Right lobe of liver (tissue), 6 donors: ENCODE measurements at regions not wholly inside any gene's neighbourhood (a gene's known extent, or its start where the extent isn't known, plus 50 kb on each side); places are given as distances from the start of the nearest gene placed in this dataset.

Source experiments
- ATAC-seq, 4 donors: fragments of 200-7000 bp; cut with Tn5 transposase; one replicate each; pipeline ENCODE4 v1.9.1; 2020; ENCODE audit warnings: mild to moderate bottlenecking in 4 of 4, moderate library complexity in 4 of 4
- DNase-seq, 3 donors: peaks; one replicate each; pipeline ENCODE4 v3.0.0-alpha.2; 2020
- H3K27ac ChIP-seq, 3 donors: fragments of 200-600 bp; one replicate each; pipeline ENCODE4 v1.8.0; 2022
- H3K27me3 ChIP-seq, 2 donors: fragments of 200-600 bp; one replicate each; pipeline ENCODE4 v1.8.0; 2022
- H3K36me3 ChIP-seq, 4 donors: fragments of 200-600 bp; sonication (generic) in 1 of 4; one replicate each; pipeline versions ENCODE4 v1.5.1 to v1.8.0; 2017 to 2022; ENCODE audit warnings: control low read depth in 1 of 4
- H3K4me1 ChIP-seq, 4 donors: fragments of 200-600 bp; sonication (generic) in 1 of 4; one replicate each; pipeline versions ENCODE4 v1.5.1 to v1.8.0; 2017 to 2022; ENCODE audit warnings: control low read depth in 1 of 4
- H3K4me3 ChIP-seq, 3 donors: fragments of 200-600 bp; one replicate each; pipeline ENCODE4 v1.8.0; 2022
- H3K9me3 ChIP-seq, 4 donors: fragments of 200-600 bp; sonication (generic) in 1 of 4; one replicate each; pipeline versions ENCODE4 v1.5.1 to v1.8.0; 2017 to 2022; ENCODE audit warnings: control low read depth in 1 of 4
- POLR2A ChIP-seq: fragments of 450-650 bp; IDR thresholded peaks from one replicate; pipeline ENCODE4 v1.6.1; 2017; ENCODE audit warnings: antibody characterized with exemption, mild to moderate bottlenecking
- WGBS: methylation state at CpG from one replicate; pipeline ENCODE4 v1.1.6; 2018; ENCODE audit warnings: low coverage, low lambda C conversion rate; ENCODE audit not compliant: insufficient coverage; ENCODE audit errors: missing lambda C conversion rate; 5-methylcytosine and 5-hydroxymethylcytosine counted together
- intact Hi-C, 2 donors: fragments of 100-400 bp; cut with DNase I; formaldehyde crosslinking; loops; one replicate each; pipeline versions ENCODE4 v1.11.2 to v1.14.1; 2022
- TF ChIP-seq, protein P1 (sequence below), 4 donors: fragments of 200-600 bp in 3 of 4; fragments of 450-650 bp in 1 of 4; IDR thresholded peaks; one replicate each; pipeline versions ENCODE4 v1.5.1 to v1.8.0; 2016 to 2022; ENCODE audit warnings: antibody characterized with exemption in 4 of 4, mild to moderate bottlenecking in 2 of 4
- donor health status: DM: no; HTN: yes; CAD: no.
- donor health status: DM: no; HTN: no; CAD: no.
- donor health status: DM: no; HTN: no; CAD: no.
- donor health status: DM: no; HTN: yes; CAD: no.
- donor health status: DM: no; HTN: yes; CAD: no.

DNA sequence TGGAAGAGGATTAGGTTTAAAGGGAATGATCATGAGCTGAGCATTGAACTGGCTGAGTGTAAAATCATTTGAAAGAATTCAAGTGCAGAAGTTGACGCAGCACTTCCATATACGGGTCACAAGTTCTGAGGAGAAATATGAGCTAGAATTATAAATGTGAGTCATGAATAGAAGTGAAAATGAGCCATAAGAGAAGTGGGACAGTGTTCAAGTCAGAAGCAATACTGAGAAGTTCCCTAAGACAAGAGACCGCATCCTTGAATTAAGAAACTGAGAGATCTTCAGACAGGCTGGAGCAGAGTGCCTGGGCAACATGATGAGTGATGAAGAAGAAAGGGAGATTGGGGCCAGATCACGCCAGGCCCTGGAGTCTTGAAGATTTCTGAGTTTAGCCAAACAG, 209.7 kb downstream of the TBX18 start:
- ATAC-seq, result no peak
- 77% methylated on average over 4 of the region's 4 CpGs for WGBS
- Histone ChIP-seq H3K4me3 (no peak overlapping the region), H3K4me1 (no peaks in the 10 kb centered on the region), H3K27me3 (no peaks in the 10 kb centered on the region), H3K27ac (no peak overlapping the region), H3K9me3 (peaks cover 0 to 3% (median 0%) of the 10 kb centered on the region in 4 donors), H3K36me3 (no peaks in the 10 kb centered on the region)
- intact Hi-C loops, result no loop called here
- no peak for DNase-seq
- TF ChIP-seq, protein P1, sequence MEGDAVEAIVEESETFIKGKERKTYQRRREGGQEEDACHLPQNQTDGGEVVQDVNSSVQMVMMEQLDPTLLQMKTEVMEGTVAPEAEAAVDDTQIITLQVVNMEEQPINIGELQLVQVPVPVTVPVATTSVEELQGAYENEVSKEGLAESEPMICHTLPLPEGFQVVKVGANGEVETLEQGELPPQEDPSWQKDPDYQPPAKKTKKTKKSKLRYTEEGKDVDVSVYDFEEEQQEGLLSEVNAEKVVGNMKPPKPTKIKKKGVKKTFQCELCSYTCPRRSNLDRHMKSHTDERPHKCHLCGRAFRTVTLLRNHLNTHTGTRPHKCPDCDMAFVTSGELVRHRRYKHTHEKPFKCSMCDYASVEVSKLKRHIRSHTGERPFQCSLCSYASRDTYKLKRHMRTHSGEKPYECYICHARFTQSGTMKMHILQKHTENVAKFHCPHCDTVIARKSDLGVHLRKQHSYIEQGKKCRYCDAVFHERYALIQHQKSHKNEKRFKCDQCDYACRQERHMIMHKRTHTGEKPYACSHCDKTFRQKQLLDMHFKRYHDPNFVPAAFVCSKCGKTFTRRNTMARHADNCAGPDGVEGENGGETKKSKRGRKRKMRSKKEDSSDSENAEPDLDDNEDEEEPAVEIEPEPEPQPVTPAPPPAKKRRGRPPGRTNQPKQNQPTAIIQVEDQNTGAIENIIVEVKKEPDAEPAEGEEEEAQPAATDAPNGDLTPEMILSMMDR (IDR thresholded peaks at IDR 0.05), result no peak
- no peak for TF ChIP-seq POLR2A

DNA sequence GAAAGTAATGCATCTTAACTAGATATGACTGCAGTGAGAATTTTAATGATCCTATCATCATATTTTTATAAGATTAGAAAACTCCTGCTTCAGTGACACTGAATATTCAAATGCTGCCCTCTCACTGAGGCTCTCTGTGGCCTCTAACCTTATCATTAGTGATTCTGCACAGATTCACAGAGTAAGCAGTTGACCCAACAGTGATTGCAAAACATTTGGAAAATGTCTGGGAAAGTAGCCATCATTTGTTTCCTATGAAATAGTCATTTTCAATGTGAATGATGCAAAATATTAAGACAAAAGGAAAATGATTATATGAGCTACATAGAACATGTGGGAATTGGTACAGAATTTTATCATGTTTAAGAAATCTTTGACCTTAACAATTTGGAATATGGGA, 210.3 kb downstream of the TBX18 start:
- intact Hi-C loops, result no loop called here
- DNase-seq, result no peak
- Histone ChIP-seq H3K27ac (no peak overlapping the region), H3K27me3 (no peaks in the 10 kb centered on the region), H3K9me3 (peaks cover 0 to 3% (median 0%) of the 10 kb centered on the region in 4 donors), H3K4me3 (no peak overlapping the region), H3K4me1 (no peaks in the 10 kb centered on the region), H3K36me3 (no peaks in the 10 kb centered on the region)
- no peak for TF ChIP-seq POLR2A
- TF ChIP-seq, protein P1 (IDR thresholded peaks at IDR 0.05), result no peak
- ATAC-seq, result peak; percentile 60 to 89 (median 76)

DNA sequence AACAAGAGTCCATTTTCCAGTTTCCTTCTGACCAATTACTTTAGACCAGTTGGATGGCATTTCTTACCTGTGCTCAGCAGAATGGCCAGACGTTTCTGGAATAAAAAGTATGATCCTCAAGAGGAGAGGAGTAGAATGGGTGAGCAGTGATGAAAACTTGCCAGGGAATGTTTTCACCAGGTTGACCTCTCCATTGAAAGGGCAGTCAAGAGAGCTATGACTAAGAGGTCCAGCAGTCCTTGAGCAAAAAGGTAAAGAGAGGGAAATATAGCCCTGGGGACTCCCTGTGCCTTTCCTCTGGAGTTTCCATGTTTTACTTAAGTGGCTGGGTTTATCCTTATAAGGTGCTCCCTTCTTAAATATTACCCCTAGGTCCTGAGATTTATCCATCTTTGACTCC, 210.9 kb downstream of the TBX18 start:
- TF ChIP-seq, protein P1 (IDR thresholded peaks at IDR 0.05), result no peak
- no peak for TF ChIP-seq POLR2A
- no peaks in the 10 kb centered on the region for H3K36me3 ChIP-seq
- H3K27me3 ChIP-seq, result no peaks in the 10 kb centered on the region
- ATAC-seq, result peak in 1 of 4 donors; percentile 56
- H3K27ac ChIP-seq, result no peak overlapping the region
- no peak overlapping the region for H3K4me3 ChIP-seq
- H3K4me1 ChIP-seq, result no peaks in the 10 kb centered on the region
- intact Hi-C loops, result no loop called here
- peaks cover 0 to 3% (median 0%) of the 10 kb centered on the region in 4 donors for H3K9me3 ChIP-seq
- DNase-seq, result no peak
- WGBS, result 35% methylated on average over 1 of the region's 1 CpG

DNA sequence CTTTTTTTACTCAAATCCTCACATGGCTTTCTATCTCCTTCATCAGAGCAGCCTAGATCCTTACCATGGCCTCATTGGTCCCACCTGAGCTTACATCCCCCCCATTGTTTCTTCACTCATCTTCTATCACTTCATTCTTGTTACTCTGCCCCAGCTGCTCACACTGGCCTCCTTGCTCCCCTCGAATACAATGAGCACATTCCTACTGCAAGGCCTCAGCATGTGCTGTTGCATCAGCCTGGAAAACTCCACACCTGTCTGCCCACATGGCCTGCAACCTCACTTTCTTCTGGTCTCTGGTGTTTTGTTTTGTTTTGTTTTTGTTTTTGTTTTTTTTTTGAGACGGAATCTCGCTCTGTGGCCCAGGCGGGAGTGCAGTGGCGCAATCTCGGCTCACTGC, 212.6 kb downstream of the TBX18 start:
- TF ChIP-seq, protein P1 (IDR thresholded peaks at IDR 0.05), result no peak
- TF ChIP-seq POLR2A, result no peak
- no peak for DNase-seq
- no peak for ATAC-seq
- no peak overlapping the region for H3K27ac ChIP-seq
- H3K36me3 ChIP-seq, result no peaks in the 10 kb centered on the region
- H3K9me3 ChIP-seq, result peaks cover 0 to under 1% (median 0%) of the 10 kb centered on the region in 4 donors
- H3K4me1 ChIP-seq, result no peaks in the 10 kb centered on the region
- H3K27me3 ChIP-seq, result no peaks in the 10 kb centered on the region
- intact Hi-C loops, result no loop called here
- WGBS, result 50% methylated on average over 1 of the region's 6 CpGs
- no peak overlapping the region for H3K4me3 ChIP-seq

DNA sequence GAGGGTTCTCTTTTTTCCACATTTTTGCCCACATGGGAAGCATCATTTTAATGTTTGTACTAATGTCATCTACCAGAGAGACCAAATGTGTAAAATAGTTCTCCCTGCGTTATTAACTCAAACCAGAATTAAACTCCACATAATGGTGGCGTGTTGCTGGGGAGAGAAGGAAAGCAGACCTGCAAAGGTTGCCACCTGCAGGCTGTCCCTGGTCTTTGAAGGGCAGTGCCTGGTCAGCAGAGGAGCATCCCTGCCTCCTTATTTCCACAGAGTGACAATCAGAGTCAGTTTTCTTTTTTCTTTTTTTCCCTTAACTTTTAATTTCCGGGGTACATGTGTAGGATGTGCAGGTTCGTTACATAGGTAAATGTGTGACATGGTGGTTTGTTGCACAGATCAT, 214.5 kb downstream of the TBX18 start:
- TF ChIP-seq POLR2A, result no peak
- TF ChIP-seq, protein P1 (IDR thresholded peaks at IDR 0.05), result peak in 3 of 4 donors; percentile 41 to 51 (median 48)
- no peak overlapping the region for H3K4me3 ChIP-seq
- no peaks in the 10 kb centered on the region for H3K27me3 ChIP-seq
- no peaks in the 10 kb centered on the region for H3K9me3 ChIP-seq
- H3K36me3 ChIP-seq, result no peaks in the 10 kb centered on the region
- H3K4me1 ChIP-seq, result no peaks in the 10 kb centered on the region
- DNase-seq (peak in 1 of 3 donors; percentile 27), ATAC-seq (peak; percentile 72 to 82 (median 78))
- intact Hi-C loops, result no loop called here
- 71% methylated on average over 2 of the region's 4 CpGs for WGBS
- H3K27ac ChIP-seq, result no peak overlapping the region
